SKM-1 (cell line): ENCODE measurements at regions not wholly inside any gene's neighbourhood (a gene's known extent, or its start where the extent isn't known, plus 50 kb on each side); places are given as distances from the start of the nearest gene placed in this dataset.

Experiments used
- DNase-seq: peaks from one replicate; lab custom pipeline; 2025; ENCODE audit not compliant: unreplicated experiment; lab: John Stamatoyannopoulos, UW

- DNase-seq = no peak
These were observed 905.6 kb downstream of the TMEM182 start for GRCh38 chr2:103667335-103667884.

GRCh38 chr2:103669531-103669930 is 907.7 kb downstream of the TMEM182 start:
- no peak for DNase-seq
